HG03175 (cell line): ENCODE measurements at regions not wholly inside any gene's neighbourhood (a gene's known extent, or its start where the extent isn't known, plus 50 kb on each side); places are given as distances from the start of the nearest gene placed in this dataset.

ENCODE experiments used
- ATAC-seq: cut with Tn5 transposase; IDR thresholded peaks from one replicate; pipeline ENCODE4 v1.9.1; 2021; ENCODE audit warnings: mild to moderate bottlenecking, moderate library complexity; ENCODE audit not compliant: unreplicated experiment

- ATAC-seq: no peak
Observed at GRCh38 chr13:78239714-78240113, 321.1 kb upstream of the EDNRB start.

- ATAC-seq: no peak
Observed at GRCh38 chr13:78238911-78239310, 320.3 kb upstream of the EDNRB start.

GRCh38 chr13:78228940-78229339 is 310.3 kb upstream of the EDNRB start:
- no peak for ATAC-seq

- no peak for ATAC-seq
Observed at GRCh38 chr13:78228211-78228610, 309.6 kb upstream of the EDNRB start.

- ATAC-seq: no peak
Observed at GRCh38 chr13:78227709-78228108, 309.1 kb upstream of the EDNRB start.

- ATAC-seq: no peak
Observed at GRCh38 chr13:78215458-78216108, 297.0 kb upstream of the EDNRB start.

GRCh38 chr13:78201411-78201810 is 282.8 kb upstream of the EDNRB start:
- no peak for ATAC-seq

GRCh38 chr13:78198821-78199220 is 280.2 kb upstream of the EDNRB start:
- no peak for ATAC-seq

GRCh38 chr13:78198419-78198818 is 279.8 kb upstream of the EDNRB start:
- ATAC-seq: no peak

GRCh38 chr13:78197231-78197630 is 278.6 kb upstream of the EDNRB start:
- no peak for ATAC-seq

- no peak for ATAC-seq
Observed at GRCh38 chr13:78194904-78195639, 276.4 kb upstream of the EDNRB start.

GRCh38 chr13:78193846-78194245 is 275.2 kb upstream of the EDNRB start:
- no peak for ATAC-seq

GRCh38 chr13:78192716-78193115 is 274.1 kb upstream of the EDNRB start:
- no peak for ATAC-seq

- ATAC-seq: no peak
Observed at GRCh38 chr13:78190296-78190695, 271.7 kb upstream of the EDNRB start.

GRCh38 chr13:78187781-78188180 is 269.1 kb upstream of the EDNRB start:
- no peak for ATAC-seq

- peak; percentile 40 for ATAC-seq
Observed at GRCh38 chr13:78185700-78186099, 267.1 kb upstream of the EDNRB start.

GRCh38 chr13:78183732-78184131 is 265.1 kb upstream of the EDNRB start:
- ATAC-seq: no peak

- ATAC-seq: no peak
Observed at GRCh38 chr13:78182813-78183212, 264.2 kb upstream of the EDNRB start.

GRCh38 chr13:78177306-78177705 is 258.7 kb upstream of the EDNRB start:
- ATAC-seq: no peak

GRCh38 chr13:78176880-78177279 is 258.2 kb upstream of the EDNRB start:
- ATAC-seq: no peak

GRCh38 chr13:78169386-78169785 is 250.8 kb upstream of the EDNRB start:
- no peak for ATAC-seq

GRCh38 chr13:78168981-78169380 is 250.3 kb upstream of the EDNRB start:
- no peak for ATAC-seq

GRCh38 chr13:78161266-78161665 is 242.6 kb upstream of the EDNRB start:
- no peak for ATAC-seq
